Esophagus muscularis mucosa (tissue), 4 donors: ENCODE measurements at regions not wholly inside any gene's neighbourhood (a gene's known extent, or its start where the extent isn't known, plus 50 kb on each side); places are given as distances from the start of the nearest gene placed in this dataset.

ENCODE experiments used
- DNase-seq: peaks from one replicate; pipeline ENCODE4 v3.0.0-alpha.2; 2017; ENCODE audit errors: extremely low spot score
- H3K27ac ChIP-seq, 4 donors: fragments of 200-600 bp; sonication (generic); replicated peaks in 1 of 4; 1 replicate in 3 of 4; 2 replicates in 1 of 4; pipeline ENCODE4 v1.5.1; 2016 to 2019; ENCODE audit warnings: mild to moderate bottlenecking in 1 of 4
- H3K27me3 ChIP-seq, 4 donors: fragments of 200-600 bp; sonication (generic); one replicate each; pipeline versions ENCODE4 v1.5.1 to v1.6.0; 2016 to 2019
- H3K36me3 ChIP-seq, 4 donors: fragments of 200-600 bp; sonication (generic); one replicate each; pipeline ENCODE4 v1.5.1; 2016 to 2019
- H3K4me1 ChIP-seq, 4 donors: fragments of 200-600 bp; sonication (generic); one replicate each; pipeline ENCODE4 v1.5.1; 2016 to 2019
- H3K4me3 ChIP-seq, 4 donors: fragments of 200-600 bp; sonication (generic); 1 replicate in 2 of 4; 2 replicates in 2 of 4; pipeline ENCODE4 v1.5.1; 2016 to 2019; ENCODE audit warnings: mild to moderate bottlenecking in 4 of 4, moderate library complexity in 1 of 4
- H3K9me3 ChIP-seq, 4 donors: fragments of 200-600 bp; sonication (generic); 1 replicate in 3 of 4; 2 replicates in 1 of 4; pipeline ENCODE4 v1.5.1; 2016 to 2019
- EP300 ChIP-seq: sonication (generic); formaldehyde crosslinking; IDR thresholded peaks from one replicate; pipeline ENCODE4 v1.6.1; 2017; ENCODE audit warnings: antibody characterized with exemption
- POLR2A ChIP-seq: fragments of 450-650 bp; IDR thresholded peaks from one replicate; pipeline ENCODE4 v1.6.1; 2017; ENCODE audit warnings: antibody characterized with exemption, moderate library complexity, mild to moderate bottlenecking, low read depth
- POLR2AphosphoS5 ChIP-seq, 2 donors: sonication (generic); formaldehyde crosslinking; IDR thresholded peaks; one replicate each; pipeline ENCODE4 v1.6.1; 2017; ENCODE audit warnings: antibody characterized with exemption in 2 of 2
- WGBS: methylation state at CpG from one replicate; pipeline ENCODE4 v1.1.5; 2018; 5-methylcytosine and 5-hydroxymethylcytosine counted together
- intact Hi-C: fragments of 100-400 bp; cut with DNase I; formaldehyde crosslinking; loops from one replicate; pipeline ENCODE4 v1.15.1; 2023
- TF ChIP-seq, protein P1 (sequence below), 3 experiments: fragments of 200-600 bp in 2 of 3; fragments of 450-650 bp in 1 of 3; sonication (generic) in 2 of 3; IDR thresholded peaks; one replicate each; pipeline ENCODE4 v1.5.1; 2017 to 2019; ENCODE audit warnings: antibody characterized with exemption in 3 of 3, mild to moderate bottlenecking in 2 of 3, moderate library complexity in 1 of 3

DNA sequence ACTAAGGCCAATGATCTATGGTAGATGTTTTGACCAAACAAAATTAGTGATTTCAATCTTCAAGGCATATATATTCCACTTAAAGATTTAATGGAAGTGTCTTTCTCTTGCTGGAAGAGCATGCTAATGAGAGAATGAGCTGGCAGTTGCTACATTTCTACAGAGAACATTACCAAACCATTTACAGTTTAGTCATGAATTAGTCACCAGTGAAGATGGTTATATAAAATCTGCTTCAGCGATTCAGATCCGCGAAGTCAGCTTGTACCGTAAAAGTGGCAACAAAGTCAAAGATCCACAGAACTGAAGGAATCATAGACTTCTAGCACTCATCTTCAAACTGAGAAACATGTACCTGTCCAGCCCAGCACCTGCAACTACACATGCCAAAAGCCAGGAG, 156.3 kb downstream of the SLITRK5 start:
- 94% methylated on average over 4 of the region's 4 CpGs for WGBS
- intact Hi-C loops = no loop called here

DNA sequence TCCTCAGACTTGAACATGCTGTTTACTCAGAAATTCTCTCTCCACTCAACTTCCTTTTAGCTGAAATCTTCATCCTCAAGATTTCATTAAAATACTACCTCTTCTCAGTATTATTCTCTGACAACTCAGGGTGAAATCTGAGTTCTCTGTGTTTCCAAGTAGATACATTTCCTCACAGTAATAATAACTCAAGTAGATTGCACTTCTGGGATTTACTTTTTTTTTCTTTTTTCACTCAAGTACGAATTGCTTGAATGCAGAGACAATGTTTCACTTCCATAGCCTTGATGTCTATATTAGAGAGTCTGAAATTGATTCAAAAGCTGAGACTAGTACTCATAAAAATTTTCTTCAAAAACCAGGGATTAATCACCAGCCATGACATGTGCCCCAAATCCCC, 166.4 kb downstream of the SLITRK5 start:
- WGBS = 52% methylated on average over 1 of the region's 1 CpG
- no peak for DNase-seq
- TF ChIP-seq POLR2A = no peak
- intact Hi-C loops = no loop called here
- Histone ChIP-seq H3K4me1 (no peaks in the 10 kb centered on the region), H3K9me3 (no peaks in the 10 kb centered on the region), H3K27ac (no peak overlapping the region), H3K36me3 (no peaks in the 10 kb centered on the region), H3K27me3 (no peaks in the 10 kb centered on the region), H3K4me3 (no peak overlapping the region)

More for the DNA sequence above, 156.3 kb downstream of the SLITRK5 start:
- H3K4me1 ChIP-seq = no peaks in the 10 kb centered on the region
- no peaks in the 10 kb centered on the region for H3K27me3 ChIP-seq
- H3K4me3 ChIP-seq = no peak overlapping the region
- DNase-seq = no peak
- no peaks in the 10 kb centered on the region for H3K9me3 ChIP-seq
- TF ChIP-seq POLR2AphosphoS5 (IDR thresholded peaks at IDR 0.05) (no peak), POLR2A (no peak), EP300 (no peak)
- TF ChIP-seq, protein P1, sequence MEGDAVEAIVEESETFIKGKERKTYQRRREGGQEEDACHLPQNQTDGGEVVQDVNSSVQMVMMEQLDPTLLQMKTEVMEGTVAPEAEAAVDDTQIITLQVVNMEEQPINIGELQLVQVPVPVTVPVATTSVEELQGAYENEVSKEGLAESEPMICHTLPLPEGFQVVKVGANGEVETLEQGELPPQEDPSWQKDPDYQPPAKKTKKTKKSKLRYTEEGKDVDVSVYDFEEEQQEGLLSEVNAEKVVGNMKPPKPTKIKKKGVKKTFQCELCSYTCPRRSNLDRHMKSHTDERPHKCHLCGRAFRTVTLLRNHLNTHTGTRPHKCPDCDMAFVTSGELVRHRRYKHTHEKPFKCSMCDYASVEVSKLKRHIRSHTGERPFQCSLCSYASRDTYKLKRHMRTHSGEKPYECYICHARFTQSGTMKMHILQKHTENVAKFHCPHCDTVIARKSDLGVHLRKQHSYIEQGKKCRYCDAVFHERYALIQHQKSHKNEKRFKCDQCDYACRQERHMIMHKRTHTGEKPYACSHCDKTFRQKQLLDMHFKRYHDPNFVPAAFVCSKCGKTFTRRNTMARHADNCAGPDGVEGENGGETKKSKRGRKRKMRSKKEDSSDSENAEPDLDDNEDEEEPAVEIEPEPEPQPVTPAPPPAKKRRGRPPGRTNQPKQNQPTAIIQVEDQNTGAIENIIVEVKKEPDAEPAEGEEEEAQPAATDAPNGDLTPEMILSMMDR (IDR thresholded peaks at IDR 0.05) = no peak
- no peaks in the 10 kb centered on the region for H3K36me3 ChIP-seq
- H3K27ac ChIP-seq = no peak overlapping the region

DNA sequence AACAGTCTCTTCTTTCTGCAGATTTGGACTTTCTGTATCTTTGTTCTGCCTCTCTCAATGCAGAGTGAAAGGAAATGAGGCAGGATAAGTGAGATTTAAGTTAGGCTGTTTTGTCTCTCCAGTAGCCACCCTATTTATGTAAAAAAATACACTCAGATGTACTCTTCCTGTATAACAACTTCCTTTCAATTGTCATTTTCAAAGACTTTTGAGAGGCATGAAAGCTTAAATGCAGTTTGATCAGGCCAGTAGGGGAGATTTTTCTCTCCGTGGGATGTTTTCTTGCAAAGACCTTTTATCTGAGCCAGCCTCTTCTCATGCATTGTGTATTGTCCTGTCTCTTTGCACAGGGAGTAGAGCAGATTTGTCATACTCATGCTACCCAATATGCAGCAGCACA, 166.8 kb downstream of the SLITRK5 start:
- no peak overlapping the region for H3K4me3 ChIP-seq
- intact Hi-C loops = no loop called here
- no peaks in the 10 kb centered on the region for H3K9me3 ChIP-seq
- H3K27me3 ChIP-seq = no peaks in the 10 kb centered on the region
- H3K27ac ChIP-seq = no peak overlapping the region
- no peaks in the 10 kb centered on the region for H3K4me1 ChIP-seq
- WGBS = 79% methylated on average over 1 of the region's 1 CpG
- TF ChIP-seq, protein P1 (IDR thresholded peaks at IDR 0.05) = no peak
- TF ChIP-seq POLR2AphosphoS5 (IDR thresholded peaks at IDR 0.05) (no peak), EP300 (no peak), POLR2A (no peak)
- H3K36me3 ChIP-seq = no peaks in the 10 kb centered on the region
- no peak for DNase-seq

DNA sequence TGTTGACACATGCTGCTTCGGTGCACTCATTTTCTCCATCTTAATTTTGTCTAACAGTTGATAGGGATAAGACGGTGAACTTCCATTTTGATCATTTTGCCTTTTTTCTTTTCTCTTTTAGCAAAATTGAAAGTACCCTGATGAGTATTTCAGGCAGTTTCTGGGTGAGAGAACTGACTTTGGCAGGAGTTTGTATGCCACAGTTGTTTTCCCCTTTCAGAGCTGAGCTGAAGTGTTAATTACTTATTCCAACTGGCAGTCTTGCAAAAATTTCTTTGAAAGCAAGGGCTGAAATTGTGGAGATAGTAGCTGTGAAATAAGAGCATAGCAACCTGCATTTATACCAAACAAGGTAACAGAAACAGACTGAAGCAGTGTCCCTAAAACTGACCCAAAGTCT, 180.2 kb downstream of the SLITRK5 start:
- 96% methylated on average over 2 of the region's 2 CpGs for WGBS
- TF ChIP-seq, protein P1 (IDR thresholded peaks at IDR 0.05) = no peak
- TF ChIP-seq POLR2AphosphoS5 (IDR thresholded peaks at IDR 0.05) (no peak), EP300 (no peak)
- H3K4me3 ChIP-seq = no peak overlapping the region
- no peaks in the 10 kb centered on the region for H3K4me1 ChIP-seq
- no peaks in the 10 kb centered on the region for H3K9me3 ChIP-seq
- H3K36me3 ChIP-seq = no peaks in the 10 kb centered on the region
- H3K27ac ChIP-seq = no peak overlapping the region
- H3K27me3 ChIP-seq = no peaks in the 10 kb centered on the region
- DNase-seq = no peak
- intact Hi-C loops = no loop called here

DNA sequence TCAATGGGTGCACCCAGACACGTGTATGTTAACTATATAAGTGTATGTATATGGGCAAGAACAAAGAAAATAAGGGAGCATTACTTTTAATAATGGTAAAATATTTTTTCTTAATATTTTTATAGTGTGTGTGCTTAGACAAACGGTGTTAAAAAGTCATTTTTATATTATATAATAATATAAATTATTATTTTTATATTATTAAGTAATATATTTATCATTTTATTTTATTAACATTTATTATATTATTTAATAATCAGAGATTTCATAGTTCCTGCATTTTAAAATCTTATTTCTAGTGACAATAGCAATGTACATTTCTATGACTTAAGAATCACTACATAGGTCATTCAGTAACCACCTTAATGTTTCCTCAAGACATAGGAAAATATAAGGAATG, 184.4 kb downstream of the SLITRK5 start:
- Histone ChIP-seq H3K4me1 (no peaks in the 10 kb centered on the region), H3K27ac (no peak overlapping the region), H3K27me3 (no peaks in the 10 kb centered on the region), H3K36me3 (no peaks in the 10 kb centered on the region), H3K4me3 (no peak overlapping the region), H3K9me3 (no peaks in the 10 kb centered on the region)
- intact Hi-C loops = no loop called here
- DNase-seq = no peak
- WGBS = 71% methylated on average over 2 of the region's 2 CpGs
- no peak for TF ChIP-seq POLR2A
- TF ChIP-seq, protein P1 (IDR thresholded peaks at IDR 0.05) = no peak
- TF ChIP-seq POLR2AphosphoS5 (IDR thresholded peaks at IDR 0.05) = no peak
- TF ChIP-seq EP300 = no peak
